SK-N-SH treated with all-trans-retinoic acid at 6 μM for 48 hours (cell line): ENCODE measurements at regions not wholly inside any gene's neighbourhood (a gene's known extent, or its start where the extent isn't known, plus 50 kb on each side); places are given as distances from the start of the nearest gene placed in this dataset.
A peak's percentile ranks its signal among the peaks of the same experiment; 100 is the strongest.

Source experiments
- ATAC-seq: fragments of 200-7000 bp; cut with Tn5 transposase; 3 replicates; pipeline ENCODE4 v1.9.1; 2020; ENCODE audit warnings: mild to moderate bottlenecking, moderate library complexity
- ARNTL ChIP-seq: fragments of 450-650 bp; formaldehyde crosslinking; IDR thresholded peaks from 2 replicates; pipeline ENCODE4 v1.5.0; 2020; ENCODE audit warnings: low read depth, mild to moderate bottlenecking, moderate library complexity, borderline replicate concordance
- BACH2 ChIP-seq: fragments of 250-450 bp; sonication (Bioruptor Pico); IDR thresholded peaks from 2 replicates; pipeline ENCODE4 v1.9.0; 2021; ENCODE audit warnings: mild to moderate bottlenecking, borderline replicate concordance
- CSDC2 ChIP-seq: fragments of 250-450 bp; sonication (Bioruptor Pico); IDR thresholded peaks from 2 replicates; pipeline ENCODE4 v1.5.0; 2020; ENCODE audit warnings: mild to moderate bottlenecking, moderate library complexity
- ESRRG ChIP-seq: fragments of 250-450 bp; sonication (Bioruptor Pico); IDR thresholded peaks from 2 replicates; pipeline ENCODE4 v1.6.1; 2021; ENCODE audit warnings: mild to moderate bottlenecking
- GLIS3 ChIP-seq: fragments of 250-450 bp; sonication (Bioruptor Pico); IDR thresholded peaks from 2 replicates; pipeline ENCODE4 v1.5.0; 2020; ENCODE audit warnings: mild to moderate bottlenecking, moderate library complexity
- ISL1 ChIP-seq: fragments of 250-450 bp; sonication (Bioruptor Pico); IDR thresholded peaks from 2 replicates; pipeline ENCODE4 v2.1.2; 2022; ENCODE audit warnings: mild to moderate bottlenecking, moderate library complexity
- PPARA ChIP-seq: fragments of 250-450 bp; sonication (Bioruptor Pico); IDR thresholded peaks from 2 replicates; pipeline ENCODE4 v1.5.0; 2020; ENCODE audit warnings: mild to moderate bottlenecking, borderline replicate concordance
- RARB ChIP-seq: fragments of 250-450 bp; sonication (Bioruptor Pico); IDR thresholded peaks from 2 replicates; pipeline ENCODE4 v1.8.0; 2021; ENCODE audit warnings: mild to moderate bottlenecking, moderate library complexity
- SNAI2 ChIP-seq: fragments of 250-450 bp; sonication (Bioruptor Pico); IDR thresholded peaks from 2 replicates; pipeline ENCODE4 v1.5.0; 2020; ENCODE audit warnings: mild to moderate bottlenecking, moderate library complexity
- TCF4 ChIP-seq: fragments of 250-450 bp; sonication (Bioruptor Pico); IDR thresholded peaks from 2 replicates; pipeline ENCODE4 v1.8.0; 2021; ENCODE audit warnings: mild to moderate bottlenecking, moderate library complexity, borderline replicate concordance
- ZC3H10 ChIP-seq: fragments of 250-450 bp; sonication (Bioruptor Pico); IDR thresholded peaks from 2 replicates; pipeline ENCODE4 v1.5.1; 2021; ENCODE audit warnings: mild to moderate bottlenecking, moderate library complexity
- ZFP3 ChIP-seq: fragments of 250-450 bp; sonication (Bioruptor Pico); IDR thresholded peaks from 2 replicates; pipeline ENCODE4 v1.5.0; 2020; ENCODE audit warnings: mild to moderate bottlenecking, moderate library complexity
- ZFP30 ChIP-seq: fragments of 450-650 bp; formaldehyde crosslinking; IDR thresholded peaks from 2 replicates; pipeline ENCODE4 v1.5.0; 2022; ENCODE audit warnings: mild to moderate bottlenecking, moderate library complexity
- ZNF565 ChIP-seq: fragments of 450-650 bp; formaldehyde crosslinking; conservative IDR thresholded peaks from 2 replicates; pipeline ENCODE4 v1.5.0; 2020; ENCODE audit warnings: low read depth, mild to moderate bottlenecking, moderate library complexity
- ZNF70 ChIP-seq: fragments of 450-650 bp; formaldehyde crosslinking; IDR thresholded peaks from 2 replicates; pipeline ENCODE4 v1.5.0; 2020; ENCODE audit warnings: mild to moderate bottlenecking, moderate library complexity
- TF ChIP-seq, protein P1 (sequence below): fragments of 250-450 bp; sonication (Bioruptor Pico); IDR thresholded peaks from 2 replicates; pipeline ENCODE4 v1.8.0; 2021; ENCODE audit warnings: low read depth, mild to moderate bottlenecking, moderate library complexity, borderline replicate concordance
- TF ChIP-seq, protein P2 (sequence below): fragments of 250-450 bp; sonication (Bioruptor Pico); IDR thresholded peaks from 2 replicates; pipeline ENCODE4 v1.5.1; 2020; ENCODE audit warnings: low read depth, mild to moderate bottlenecking, moderate library complexity
- TF ChIP-seq, protein P3 (sequence below): fragments of 250-450 bp; sonication (Bioruptor Pico); IDR thresholded peaks from 2 replicates; pipeline ENCODE4 v1.8.0; 2020; ENCODE audit warnings: mild to moderate bottlenecking, moderate library complexity, borderline replicate concordance
- TF ChIP-seq, protein P4 (sequence below): fragments of 250-450 bp; sonication (Bioruptor Pico); IDR thresholded peaks from 2 replicates; pipeline ENCODE4 v1.5.1; 2021; ENCODE audit warnings: mild to moderate bottlenecking, moderate library complexity

DNA sequence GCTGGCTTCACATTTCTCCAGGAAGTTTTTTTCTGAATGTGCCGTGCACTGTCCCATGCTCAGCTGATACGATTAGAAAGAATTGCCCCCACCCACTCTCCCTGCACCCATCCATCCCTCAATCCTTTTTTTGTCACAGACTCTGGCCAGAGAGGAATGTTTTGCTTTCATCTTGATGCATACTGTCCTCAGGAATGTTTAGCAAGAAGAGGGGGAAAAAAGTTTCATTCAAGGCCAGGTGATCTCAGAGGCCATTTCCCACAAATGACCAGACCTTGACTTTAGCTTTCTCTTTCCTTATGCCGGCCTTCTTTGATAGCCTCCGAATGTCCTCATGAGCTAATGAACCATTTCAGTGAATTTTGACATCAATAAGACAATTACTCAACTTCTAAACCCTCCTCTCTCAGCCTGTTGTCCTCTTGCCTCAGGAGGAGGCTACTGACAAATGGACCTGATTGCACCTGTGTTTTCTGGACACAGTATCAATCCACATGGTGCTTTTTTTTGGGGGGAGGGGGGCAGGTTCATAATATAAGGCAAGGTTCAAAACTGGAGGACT is 105.0 kb upstream of the KLF6 start:
- peak; percentile 4; the same call in 2 of the 3 replicates for ATAC-seq
- TF ChIP-seq ZNF565 (CRISPR knock-in tag) (no peak), ZFP3 (CRISPR knock-in tag) (0 out of 2 replicates have a peak, but pooled peaks have one; percentile 39), SNAI2 (CRISPR knock-in tag) (peak; percentile 81; the same call in 1 of the 2 replicates), GLIS3 (CRISPR knock-in tag) (peak; percentile 37; the same call in 1 of the 2 replicates), TCF4 (CRISPR knock-in tag) (no peak), ISL1 (CRISPR knock-in tag) (peak; percentile 37), CSDC2 (0 out of 2 replicates have a peak, but pooled peaks have one; percentile 77)

DNA sequence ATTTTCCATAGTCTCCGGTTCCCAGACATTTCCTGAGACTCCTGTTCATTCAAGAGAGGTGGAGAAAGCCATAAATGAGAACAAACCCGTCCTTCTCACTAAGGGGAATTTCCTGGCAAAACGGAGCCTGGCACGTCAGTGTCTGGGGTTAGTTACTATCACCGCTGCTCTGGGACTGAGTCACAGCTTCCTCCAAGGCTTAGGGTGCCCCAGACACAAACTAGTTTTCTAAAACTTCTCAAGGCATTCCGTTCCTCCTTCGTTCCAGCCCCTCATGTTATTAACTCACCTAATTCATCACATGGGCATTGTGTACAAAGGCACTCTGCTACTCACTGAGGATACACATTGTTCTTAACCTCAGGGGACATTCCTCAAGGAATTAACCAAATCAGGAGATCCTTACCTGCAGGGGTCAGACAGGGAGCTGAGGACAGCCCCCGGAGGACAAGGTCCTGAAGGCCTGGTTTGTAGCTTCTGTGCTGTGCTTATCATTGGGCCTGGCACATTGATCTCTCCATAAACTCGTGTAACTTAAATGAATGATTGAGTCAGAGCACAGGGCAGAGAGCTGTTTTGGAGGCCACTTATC is 103.0 kb upstream of the KLF6 start:
- ATAC-seq: peak; percentile 69
- TF ChIP-seq ISL1 (CRISPR knock-in tag) (no peak), ZC3H10 (CRISPR knock-in tag) (no peak), CSDC2 (peak; percentile 81), ZNF70 (CRISPR knock-in tag) (no peak), RARB (CRISPR knock-in tag) (no peak), BACH2 (CRISPR knock-in tag) (no peak), ESRRG (CRISPR knock-in tag) (no peak), PPARA (CRISPR knock-in tag) (no peak), ZFP3 (CRISPR knock-in tag) (peak; percentile 31; the same call in 1 of the 2 replicates), TCF4 (CRISPR knock-in tag) (no peak)
- TF ChIP-seq, protein P1, sequence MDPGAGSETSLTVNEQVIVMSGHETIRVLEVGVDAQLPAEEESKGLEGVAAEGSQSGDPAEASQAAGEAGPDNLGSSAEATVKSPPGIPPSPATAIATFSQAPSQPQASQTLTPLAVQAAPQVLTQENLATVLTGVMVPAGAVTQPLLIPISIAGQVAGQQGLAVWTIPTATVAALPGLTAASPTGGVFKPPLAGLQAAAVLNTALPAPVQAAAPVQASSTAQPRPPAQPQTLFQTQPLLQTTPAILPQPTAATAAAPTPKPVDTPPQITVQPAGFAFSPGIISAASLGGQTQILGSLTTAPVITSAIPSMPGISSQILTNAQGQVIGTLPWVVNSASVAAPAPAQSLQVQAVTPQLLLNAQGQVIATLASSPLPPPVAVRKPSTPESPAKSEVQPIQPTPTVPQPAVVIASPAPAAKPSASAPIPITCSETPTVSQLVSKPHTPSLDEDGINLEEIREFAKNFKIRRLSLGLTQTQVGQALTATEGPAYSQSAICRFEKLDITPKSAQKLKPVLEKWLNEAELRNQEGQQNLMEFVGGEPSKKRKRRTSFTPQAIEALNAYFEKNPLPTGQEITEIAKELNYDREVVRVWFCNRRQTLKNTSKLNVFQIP (CRISPR knock-in tag): no peak
- TF ChIP-seq, protein P2, sequence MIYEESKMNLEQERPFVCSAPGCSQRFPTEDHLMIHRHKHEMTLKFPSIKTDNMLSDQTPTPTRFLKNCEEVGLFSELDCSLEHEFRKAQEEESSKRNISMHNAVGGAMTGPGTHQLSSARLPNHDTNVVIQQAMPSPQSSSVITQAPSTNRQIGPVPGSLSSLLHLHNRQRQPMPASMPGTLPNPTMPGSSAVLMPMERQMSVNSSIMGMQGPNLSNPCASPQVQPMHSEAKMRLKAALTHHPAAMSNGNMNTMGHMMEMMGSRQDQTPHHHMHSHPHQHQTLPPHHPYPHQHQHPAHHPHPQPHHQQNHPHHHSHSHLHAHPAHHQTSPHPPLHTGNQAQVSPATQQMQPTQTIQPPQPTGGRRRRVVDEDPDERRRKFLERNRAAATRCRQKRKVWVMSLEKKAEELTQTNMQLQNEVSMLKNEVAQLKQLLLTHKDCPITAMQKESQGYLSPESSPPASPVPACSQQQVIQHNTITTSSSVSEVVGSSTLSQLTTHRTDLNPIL (CRISPR knock-in tag): no peak
- TF ChIP-seq, protein P3, sequence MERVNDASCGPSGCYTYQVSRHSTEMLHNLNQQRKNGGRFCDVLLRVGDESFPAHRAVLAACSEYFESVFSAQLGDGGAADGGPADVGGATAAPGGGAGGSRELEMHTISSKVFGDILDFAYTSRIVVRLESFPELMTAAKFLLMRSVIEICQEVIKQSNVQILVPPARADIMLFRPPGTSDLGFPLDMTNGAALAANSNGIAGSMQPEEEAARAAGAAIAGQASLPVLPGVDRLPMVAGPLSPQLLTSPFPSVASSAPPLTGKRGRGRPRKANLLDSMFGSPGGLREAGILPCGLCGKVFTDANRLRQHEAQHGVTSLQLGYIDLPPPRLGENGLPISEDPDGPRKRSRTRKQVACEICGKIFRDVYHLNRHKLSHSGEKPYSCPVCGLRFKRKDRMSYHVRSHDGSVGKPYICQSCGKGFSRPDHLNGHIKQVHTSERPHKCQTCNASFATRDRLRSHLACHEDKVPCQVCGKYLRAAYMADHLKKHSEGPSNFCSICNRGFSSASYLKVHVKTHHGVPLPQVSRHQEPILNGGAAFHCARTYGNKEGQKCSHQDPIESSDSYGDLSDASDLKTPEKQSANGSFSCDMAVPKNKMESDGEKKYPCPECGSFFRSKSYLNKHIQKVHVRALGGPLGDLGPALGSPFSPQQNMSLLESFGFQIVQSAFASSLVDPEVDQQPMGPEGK (CRISPR knock-in tag): no peak

DNA sequence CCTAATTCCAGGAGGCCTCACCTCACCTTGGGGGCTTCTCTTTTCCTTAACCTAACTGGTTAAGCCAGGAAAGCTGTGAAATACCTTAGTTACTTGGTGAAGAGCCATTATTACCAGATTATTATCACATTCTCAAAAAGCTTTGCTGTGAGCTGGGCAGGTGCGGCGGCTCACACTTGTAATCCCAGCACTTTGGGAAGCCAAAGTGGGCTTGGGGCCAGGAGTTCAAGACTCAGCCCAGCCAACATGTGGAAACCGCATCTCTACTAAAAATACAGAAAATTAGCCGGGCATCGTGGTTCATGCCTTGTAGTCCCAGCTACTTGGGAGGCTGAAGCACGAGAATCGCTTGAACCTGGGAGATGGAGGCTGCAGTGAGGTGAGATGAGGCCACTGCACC is 102.4 kb upstream of the KLF6 start:
- TF ChIP-seq ZNF70 (CRISPR knock-in tag): no peak
- TF ChIP-seq ESRRG (CRISPR knock-in tag): no peak
- TF ChIP-seq, protein P3 (CRISPR knock-in tag): no peak
- TF ChIP-seq GLIS3 (CRISPR knock-in tag): no peak
- no peak for TF ChIP-seq RARB (CRISPR knock-in tag)
- TF ChIP-seq, protein P4, sequence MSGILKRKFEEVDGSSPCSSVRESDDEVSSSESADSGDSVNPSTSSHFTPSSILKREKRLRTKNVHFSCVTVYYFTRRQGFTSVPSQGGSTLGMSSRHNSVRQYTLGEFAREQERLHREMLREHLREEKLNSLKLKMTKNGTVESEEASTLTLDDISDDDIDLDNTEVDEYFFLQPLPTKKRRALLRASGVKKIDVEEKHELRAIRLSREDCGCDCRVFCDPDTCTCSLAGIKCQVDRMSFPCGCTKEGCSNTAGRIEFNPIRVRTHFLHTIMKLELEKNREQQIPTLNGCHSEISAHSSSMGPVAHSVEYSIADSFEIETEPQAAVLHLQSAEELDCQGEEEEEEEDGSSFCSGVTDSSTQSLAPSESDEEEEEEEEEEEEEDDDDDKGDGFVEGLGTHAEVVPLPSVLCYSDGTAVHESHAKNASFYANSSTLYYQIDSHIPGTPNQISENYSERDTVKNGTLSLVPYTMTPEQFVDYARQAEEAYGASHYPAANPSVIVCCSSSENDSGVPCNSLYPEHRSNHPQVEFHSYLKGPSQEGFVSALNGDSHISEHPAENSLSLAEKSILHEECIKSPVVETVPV: no peak
- TF ChIP-seq, protein P1 (CRISPR knock-in tag): no peak
- no peak for TF ChIP-seq PPARA (CRISPR knock-in tag)
- TF ChIP-seq ARNTL: no peak
- no peak; the same call in 1 of the 2 replicates for TF ChIP-seq CSDC2
- TF ChIP-seq ZFP3 (CRISPR knock-in tag): no peak
- no peak for TF ChIP-seq ZFP30
- TF ChIP-seq ISL1 (CRISPR knock-in tag): no peak
- peak; percentile 12 for ATAC-seq
